GM10248 (cell line): ENCODE measurements at regions not wholly inside any gene's neighbourhood (a gene's known extent, or its start where the extent isn't known, plus 50 kb on each side); places are given as distances from the start of the nearest gene placed in this dataset.
"Not testable (repeated sequence)": the region's sequence is repeated elsewhere in the genome, so short reads cannot be mapped to it uniquely, and the experiment has no call there.

Experiments
- CTCF ChIA-PET: fragments of 300-600 bp; sonication (Branson Sonifier 250); formaldehyde crosslinking; extraction: SDS; loops from one replicate; lab custom pipeline; 2021; ENCODE audit warnings: antibody characterized with exemption; lab: Yijun Ruan, JAX
- POLR2A ChIA-PET: fragments of 350-650 bp; sonication (Branson Sonifier 250); formaldehyde crosslinking; extraction: SDS; loops from one replicate; lab custom pipeline; 2020; ENCODE audit warnings: antibody characterized with exemption; lab: Yijun Ruan, JAX
- DNase-seq: peaks from one replicate; pipeline ENCODE4 v3.0.0; 2012; ENCODE audit errors: extremely low spot score
- CTCF ChIP-seq: IDR thresholded peaks from 2 replicates; pipeline ENCODE4 v1.5.1; 2012; ENCODE audit warnings: mild to moderate bottlenecking, low read depth; ENCODE audit errors: extremely low read depth, missing control alignments, control extremely low read depth

DNA sequence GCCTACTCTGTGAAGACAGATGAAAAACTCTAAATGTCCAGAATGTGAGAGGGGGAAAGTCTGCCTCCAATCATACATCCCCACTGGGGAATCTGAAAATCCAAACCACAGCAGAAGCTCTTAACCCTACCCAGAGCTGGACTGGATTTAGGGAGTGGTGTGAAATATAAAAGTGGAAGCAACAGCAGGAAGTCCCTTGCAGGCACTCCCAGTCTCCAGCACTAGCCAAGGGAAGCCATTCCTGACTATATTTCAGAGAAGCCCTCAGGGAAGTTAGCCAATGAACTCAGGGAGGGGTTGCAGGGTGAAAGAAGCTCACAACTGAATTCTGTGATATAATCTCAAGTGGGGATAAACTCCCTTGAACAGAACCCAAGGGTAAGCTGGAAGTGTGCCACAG is 51.5 kb downstream of the CRPPA start:
- POLR2A ChIA-PET, result no interaction called here
- CTCF ChIA-PET, result no interaction called here
- no peak for DNase-seq
- TF ChIP-seq CTCF, result no peak

DNA sequence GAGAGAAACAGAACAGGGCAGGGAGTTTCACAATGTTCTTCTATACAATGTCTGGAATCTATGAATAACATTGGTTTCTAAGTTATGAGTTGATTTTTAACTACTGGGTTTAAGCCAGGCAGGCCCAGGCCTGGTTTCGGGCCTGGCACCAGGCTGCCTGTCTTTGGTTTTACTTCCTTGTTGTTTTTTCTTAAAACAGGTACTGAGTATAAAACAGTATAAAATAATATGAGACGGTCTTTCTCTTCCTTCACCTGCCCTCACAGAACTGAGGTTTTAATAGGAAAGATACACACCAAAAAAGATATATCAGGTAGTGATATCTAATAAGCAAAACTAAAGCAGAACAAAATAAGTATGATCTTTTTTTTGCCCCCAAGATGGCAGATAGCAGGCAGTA is 52.0 kb downstream of the CRPPA start:
- DNase-seq, POLR2A ChIA-PET: not testable (repeated sequence)
- CTCF ChIA-PET, result interaction anchor here (1.3 kb wide), 1 partner anchor 24 kb away, joined by 3 read pairs; no protein-coding TSS in a partner anchor

- ChIA-PET CTCF (interaction anchor here (1.3 kb wide), 1 partner anchor 24 kb away, joined by 3 read pairs; no protein-coding TSS in a partner anchor), POLR2A (no interaction called here)
- DNase-seq, result no peak
- no peak for TF ChIP-seq CTCF
These were observed 52.5 kb downstream of the CRPPA start for GRCh38 chr7:16368885-16369284.

DNA sequence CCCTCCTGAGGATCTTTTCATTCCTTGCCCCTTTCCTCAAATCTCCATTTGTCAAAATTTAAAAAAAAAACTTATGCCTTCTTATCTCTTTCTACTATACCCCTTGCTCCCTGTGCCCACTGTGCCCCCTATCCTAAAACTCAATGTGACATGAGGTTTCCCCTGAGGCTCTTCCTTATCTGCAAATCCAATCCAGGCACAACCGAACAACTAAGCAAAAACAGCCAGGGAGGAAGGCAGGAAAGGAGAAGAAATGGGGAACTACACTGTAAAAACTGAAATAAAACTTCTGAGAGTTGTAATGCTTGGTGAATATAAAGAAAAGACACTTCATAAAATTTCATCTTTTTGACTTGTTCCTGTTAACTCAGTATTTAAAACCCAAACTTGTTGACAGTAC is 54.2 kb downstream of the CRPPA start:
- CTCF ChIA-PET, result no interaction called here
- POLR2A ChIA-PET, result no interaction called here
- TF ChIP-seq CTCF, result no peak
- no peak for DNase-seq

DNA sequence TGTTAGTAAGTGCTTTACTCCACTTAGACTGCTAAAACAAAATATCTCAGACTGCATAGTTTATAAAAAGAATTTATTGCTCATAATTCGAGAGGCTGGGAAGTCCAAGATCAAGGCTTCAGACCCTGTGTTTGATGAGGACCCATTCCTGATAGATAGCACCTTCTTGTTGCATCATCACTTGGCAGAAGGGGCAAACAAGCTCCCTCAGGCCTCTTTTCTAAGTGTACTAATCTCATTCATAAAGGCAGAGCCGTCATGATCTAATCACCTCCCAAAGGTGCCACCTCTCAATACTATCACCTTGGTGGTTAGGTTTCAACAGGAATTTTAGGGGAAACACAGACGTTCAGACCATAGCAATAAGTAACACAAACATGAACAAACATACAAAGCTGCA is 55.4 kb downstream of the CRPPA start:
- POLR2A ChIA-PET, result no interaction called here
- TF ChIP-seq CTCF, result no peak
- CTCF ChIA-PET, result interaction anchor here (1.0 kb wide), 1 partner anchor 9 kb away, joined by 3 read pairs; no protein-coding TSS in a partner anchor
- no peak for DNase-seq

GRCh38 chr7:16365177-16365576 is 56.2 kb downstream of the CRPPA start:
- POLR2A ChIA-PET, result no interaction called here
- no peak for TF ChIP-seq CTCF
- CTCF ChIA-PET, result no interaction called here
- DNase-seq, result no peak

DNA sequence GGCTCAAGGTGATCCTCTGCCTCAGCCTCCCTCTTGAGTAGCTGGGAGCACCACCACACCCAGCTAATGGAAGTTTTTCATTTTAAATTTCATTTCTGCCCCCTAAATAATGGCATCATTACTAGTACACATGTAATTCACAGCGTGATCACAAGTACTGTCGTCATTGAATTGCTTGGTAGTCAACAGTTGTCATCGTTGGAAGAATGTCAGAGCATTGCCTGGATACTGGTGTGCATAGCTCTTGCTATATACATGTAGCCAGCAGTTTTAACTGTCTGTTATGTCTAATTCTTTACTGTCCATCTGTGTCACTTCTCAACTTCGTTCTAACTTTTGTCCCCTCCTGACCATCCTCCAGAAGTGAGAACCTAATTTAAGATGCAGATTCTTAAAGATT is 62.1 kb downstream of the CRPPA start:
- POLR2A ChIA-PET, result no interaction called here
- CTCF ChIA-PET, result no interaction called here
- TF ChIP-seq CTCF, result no peak
- no peak for DNase-seq
